ENCODE measurements at regions not wholly inside any gene's neighbourhood (a gene's known extent, or its start where the extent isn't known, plus 50 kb on each side); places are given as distances from the start of the nearest gene placed in this dataset.

DNA sequence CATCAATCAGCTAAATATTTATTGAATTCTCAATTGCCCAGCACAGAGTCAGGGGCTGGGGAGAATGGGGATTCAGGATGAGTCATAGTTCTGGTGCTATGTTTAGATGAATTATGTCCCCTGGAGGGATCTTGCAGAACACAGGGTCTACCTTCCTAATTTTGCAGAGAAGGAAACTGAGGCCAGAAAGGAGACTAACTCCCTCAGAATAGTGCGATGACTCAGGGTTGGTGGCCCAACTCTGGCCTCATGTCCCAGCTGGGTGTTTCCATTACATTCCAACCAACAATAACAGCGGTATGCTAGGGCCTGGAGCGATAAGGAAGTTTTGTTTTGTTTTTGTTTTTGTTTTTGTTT lies 270.9 kb downstream of the TLE3 start:
- TF ChIP-seq, protein P1, sequence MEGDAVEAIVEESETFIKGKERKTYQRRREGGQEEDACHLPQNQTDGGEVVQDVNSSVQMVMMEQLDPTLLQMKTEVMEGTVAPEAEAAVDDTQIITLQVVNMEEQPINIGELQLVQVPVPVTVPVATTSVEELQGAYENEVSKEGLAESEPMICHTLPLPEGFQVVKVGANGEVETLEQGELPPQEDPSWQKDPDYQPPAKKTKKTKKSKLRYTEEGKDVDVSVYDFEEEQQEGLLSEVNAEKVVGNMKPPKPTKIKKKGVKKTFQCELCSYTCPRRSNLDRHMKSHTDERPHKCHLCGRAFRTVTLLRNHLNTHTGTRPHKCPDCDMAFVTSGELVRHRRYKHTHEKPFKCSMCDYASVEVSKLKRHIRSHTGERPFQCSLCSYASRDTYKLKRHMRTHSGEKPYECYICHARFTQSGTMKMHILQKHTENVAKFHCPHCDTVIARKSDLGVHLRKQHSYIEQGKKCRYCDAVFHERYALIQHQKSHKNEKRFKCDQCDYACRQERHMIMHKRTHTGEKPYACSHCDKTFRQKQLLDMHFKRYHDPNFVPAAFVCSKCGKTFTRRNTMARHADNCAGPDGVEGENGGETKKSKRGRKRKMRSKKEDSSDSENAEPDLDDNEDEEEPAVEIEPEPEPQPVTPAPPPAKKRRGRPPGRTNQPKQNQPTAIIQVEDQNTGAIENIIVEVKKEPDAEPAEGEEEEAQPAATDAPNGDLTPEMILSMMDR (IDR thresholded peaks at IDR 0.05), result no peak
- no peak for TF ChIP-seq POLR2A (IDR thresholded peaks at IDR 0.05)

All from sigmoid colon (tissue), 3 donors.